AG08396 (cell line): ENCODE measurements at regions not wholly inside any gene's neighbourhood (a gene's known extent, or its start where the extent isn't known, plus 50 kb on each side); places are given as distances from the start of the nearest gene placed in this dataset.
"Not testable (repeated sequence)": the region's sequence is repeated elsewhere in the genome, so short reads cannot be mapped to it uniquely, and the experiment has no call there.

Experiments used
- DNase-seq: peaks from one replicate; pipeline ENCODE4 v3.0.0; 2012; ENCODE audit warnings: low spot score, mixed read lengths

GRCh38 chr17:27209316-27209715, 84.6 kb upstream of the WSB1 start:
- DNase-seq = no peak

- DNase-seq = not testable (repeated sequence)
These were observed 83.1 kb upstream of the WSB1 start for GRCh38 chr17:27210809-27211208.

GRCh38 chr17:27216836-27217235, 77.1 kb upstream of the WSB1 start:
- no peak for DNase-seq

- no peak for DNase-seq
These were observed 76.3 kb upstream of the WSB1 start for GRCh38 chr17:27217631-27218030.

- no peak for DNase-seq
These were observed 75.9 kb upstream of the WSB1 start for GRCh38 chr17:27218041-27218440.

- no peak for DNase-seq
These were observed 75.0 kb upstream of the WSB1 start for GRCh38 chr17:27218719-27219488.

- DNase-seq = no peak
These were observed 71.4 kb upstream of the WSB1 start for GRCh38 chr17:27222515-27222914.

- DNase-seq = no peak
These were observed 69.2 kb upstream of the WSB1 start for GRCh38 chr17:27224526-27225315.

GRCh38 chr17:27226611-27227230, 67.2 kb upstream of the WSB1 start:
- no peak for DNase-seq

GRCh38 chr17:27230996-27231395, 62.9 kb upstream of the WSB1 start:
- DNase-seq = no peak

GRCh38 chr17:27232328-27232727, 61.6 kb upstream of the WSB1 start:
- no peak for DNase-seq

GRCh38 chr17:27233059-27233458, 60.9 kb upstream of the WSB1 start:
- no peak for DNase-seq

- no peak for DNase-seq
These were observed 60.1 kb upstream of the WSB1 start for GRCh38 chr17:27233776-27234175.

GRCh38 chr17:27236717-27237315, 57.1 kb upstream of the WSB1 start:
- DNase-seq = peak; percentile 43

- DNase-seq = no peak
These were observed 56.0 kb upstream of the WSB1 start for GRCh38 chr17:27237890-27238289.

GRCh38 chr17:27239046-27239445, 54.9 kb upstream of the WSB1 start:
- DNase-seq = no peak

GRCh38 chr17:27239584-27239983, 54.3 kb upstream of the WSB1 start:
- DNase-seq = no peak

- DNase-seq = no peak
These were observed 53.7 kb upstream of the WSB1 start for GRCh38 chr17:27240086-27240801.

- no peak for DNase-seq
These were observed 53.1 kb upstream of the WSB1 start for GRCh38 chr17:27240802-27241155.

- no peak for DNase-seq
These were observed 52.5 kb upstream of the WSB1 start for GRCh38 chr17:27241346-27241946.

GRCh38 chr17:27242951-27243350, 51.0 kb upstream of the WSB1 start:
- DNase-seq = no peak

GRCh38 chr17:27244011-27244410, 49.9 kb upstream of the WSB1 start:
- no peak for DNase-seq
